GM10266 (cell line): ENCODE measurements at regions not wholly inside any gene's neighbourhood (a gene's known extent, or its start where the extent isn't known, plus 50 kb on each side); places are given as distances from the start of the nearest gene placed in this dataset.

Experiments used
- DNase-seq: peaks from one replicate; pipeline ENCODE4 v3.0.0; 2012; ENCODE audit errors: extremely low spot score
- TF ChIP-seq, protein P1 (sequence below): IDR thresholded peaks from 2 replicates; pipeline ENCODE4 v1.5.1; 2012; ENCODE audit warnings: mild to moderate bottlenecking, low read depth; ENCODE audit not compliant: control insufficient read depth, insufficient read depth; ENCODE audit errors: missing control alignments

DNA sequence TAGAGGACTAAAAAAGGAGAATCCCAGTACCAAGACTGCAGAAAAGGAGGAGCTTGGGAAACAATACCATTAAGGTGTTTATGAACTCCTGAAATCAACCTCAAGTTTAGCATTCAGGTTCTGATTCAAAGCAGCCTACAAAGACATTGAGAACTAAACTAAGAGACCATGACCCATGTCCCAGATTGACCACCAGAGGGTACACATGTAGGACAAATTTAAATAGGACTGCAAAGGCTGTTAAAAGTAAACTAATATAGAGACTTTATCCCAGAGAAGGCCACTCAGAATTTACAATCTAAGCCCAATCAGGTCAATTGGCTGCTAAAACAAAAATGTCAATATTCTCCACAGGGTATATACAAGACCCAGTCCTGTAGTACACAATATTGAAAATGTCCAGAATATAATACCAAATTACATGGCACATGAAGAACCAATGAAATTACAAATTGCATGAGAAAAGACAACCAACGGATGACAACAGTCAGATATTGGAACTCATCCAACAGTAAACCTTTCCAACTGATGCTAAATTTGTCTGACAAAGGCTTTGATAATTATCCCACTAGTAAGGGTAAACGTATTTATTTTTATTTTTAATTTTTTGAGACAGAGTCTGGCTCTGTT, 682.4 kb downstream of the UQCRFS1 start:
- DNase-seq = no peak
- TF ChIP-seq, protein P1, sequence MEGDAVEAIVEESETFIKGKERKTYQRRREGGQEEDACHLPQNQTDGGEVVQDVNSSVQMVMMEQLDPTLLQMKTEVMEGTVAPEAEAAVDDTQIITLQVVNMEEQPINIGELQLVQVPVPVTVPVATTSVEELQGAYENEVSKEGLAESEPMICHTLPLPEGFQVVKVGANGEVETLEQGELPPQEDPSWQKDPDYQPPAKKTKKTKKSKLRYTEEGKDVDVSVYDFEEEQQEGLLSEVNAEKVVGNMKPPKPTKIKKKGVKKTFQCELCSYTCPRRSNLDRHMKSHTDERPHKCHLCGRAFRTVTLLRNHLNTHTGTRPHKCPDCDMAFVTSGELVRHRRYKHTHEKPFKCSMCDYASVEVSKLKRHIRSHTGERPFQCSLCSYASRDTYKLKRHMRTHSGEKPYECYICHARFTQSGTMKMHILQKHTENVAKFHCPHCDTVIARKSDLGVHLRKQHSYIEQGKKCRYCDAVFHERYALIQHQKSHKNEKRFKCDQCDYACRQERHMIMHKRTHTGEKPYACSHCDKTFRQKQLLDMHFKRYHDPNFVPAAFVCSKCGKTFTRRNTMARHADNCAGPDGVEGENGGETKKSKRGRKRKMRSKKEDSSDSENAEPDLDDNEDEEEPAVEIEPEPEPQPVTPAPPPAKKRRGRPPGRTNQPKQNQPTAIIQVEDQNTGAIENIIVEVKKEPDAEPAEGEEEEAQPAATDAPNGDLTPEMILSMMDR = no peak

GRCh38 chr19:28526038-28526437, 686.9 kb downstream of the UQCRFS1 start:
- TF ChIP-seq, protein P1 = no peak
- DNase-seq = no peak

DNA sequence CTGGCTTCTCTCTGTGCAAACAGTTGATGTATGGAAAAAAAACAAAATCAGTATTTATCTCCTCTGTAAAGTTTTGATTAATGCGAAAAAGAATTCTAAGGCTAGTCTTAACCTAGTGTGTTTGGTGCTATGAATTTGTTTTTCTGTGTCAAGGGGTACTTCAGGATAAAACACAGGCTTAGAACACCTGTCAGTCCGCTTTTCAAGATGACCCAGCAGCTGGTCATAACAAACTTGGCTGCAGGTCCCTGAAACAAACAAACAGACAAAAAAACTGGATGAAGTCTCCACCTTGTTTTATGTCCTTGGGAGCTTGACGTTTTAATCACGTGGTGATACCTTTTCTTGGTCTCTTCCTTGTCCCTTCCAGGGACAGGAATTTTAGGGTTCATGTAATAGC, 689.3 kb downstream of the UQCRFS1 start:
- no peak for DNase-seq
- TF ChIP-seq, protein P1 = no peak

DNA sequence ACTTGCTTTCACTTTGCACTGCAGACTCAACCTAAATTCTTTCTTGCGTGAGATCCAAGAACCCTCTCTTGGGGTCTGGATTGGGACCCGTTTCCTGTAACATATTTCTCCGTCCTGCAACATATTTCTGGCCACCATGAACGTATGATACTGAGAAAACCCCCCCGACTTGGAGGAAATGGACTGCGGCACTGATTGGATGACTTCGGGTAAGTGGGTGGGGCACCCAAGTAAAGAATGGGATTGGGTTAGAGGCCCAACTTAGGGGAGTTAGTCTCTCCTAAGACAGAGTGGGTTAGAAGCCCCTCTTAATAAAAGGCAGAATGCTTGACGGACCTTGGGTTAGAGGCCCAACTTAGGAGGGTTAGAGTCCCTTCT, 690.4 kb downstream of the UQCRFS1 start:
- TF ChIP-seq, protein P1 = no peak

GRCh38 chr19:28521614-28522544, 691.1 kb downstream of the UQCRFS1 start:
- TF ChIP-seq, protein P1 = no peak
- DNase-seq = no peak

More for the DNA sequence above, 690.4 kb downstream of the UQCRFS1 start:
- DNase-seq = no peak

- TF ChIP-seq, protein P1 = no peak
- DNase-seq = no peak
These were observed 691.9 kb downstream of the UQCRFS1 start for GRCh38 chr19:28520998-28521568.
